Neural progenitor cell (in vitro differentiated cells): ENCODE measurements at regions not wholly inside any gene's neighbourhood (a gene's known extent, or its start where the extent isn't known, plus 50 kb on each side); places are given as distances from the start of the nearest gene placed in this dataset.

Source experiments
- CTCF ChIP-seq: fragments of 200-600 bp; sonication (generic); IDR thresholded peaks from 2 replicates; pipeline ENCODE4 v1.5.1; 2017; ENCODE audit warnings: antibody characterized with exemption, mild to moderate bottlenecking
- EZH2 ChIP-seq: fragments of 200-600 bp; sonication (generic); IDR thresholded peaks from 2 replicates; pipeline ENCODE4 v1.6.1; 2017; ENCODE audit warnings: antibody characterized with exemption, mild to moderate bottlenecking, moderate library complexity

- TF ChIP-seq CTCF (no peak), EZH2 (no peak)
Measured at GRCh38 chrX:96407981-96408380, 276.7 kb upstream of the DIAPH2 start.
